Memory B cell (primary cell): ENCODE measurements at regions not wholly inside any gene's neighbourhood (a gene's known extent, or its start where the extent isn't known, plus 50 kb on each side); places are given as distances from the start of the nearest gene placed in this dataset.
A peak's percentile ranks its signal among the peaks of the same experiment; 100 is the strongest.

Experiments
- ATAC-seq: fragments of 150-1000 bp; cut with Tn5 transposase; 2 replicates; pipeline ENCODE4 v1.10.0; 2021; ENCODE audit warnings: low read depth, mild to moderate bottlenecking, moderate library complexity
- DNase-seq, 2 donors: peaks; one replicate each; pipeline ENCODE4 v3.0.0; 2022; ENCODE audit warnings: low spot score in 2 of 2
- H3K27ac Mint-ChIP-seq: one replicate; pipeline ENCODE4 v1.8.0; 2022; ENCODE audit warnings: mild to moderate bottlenecking, moderate library complexity, mixed read lengths
- H3K27me3 Mint-ChIP-seq: one replicate; pipeline ENCODE4 v1.8.0; 2022; ENCODE audit warnings: mixed read lengths
- H3K36me3 Mint-ChIP-seq: one replicate; pipeline ENCODE4 v1.8.0; 2022; ENCODE audit warnings: mild to moderate bottlenecking, mixed read lengths
- H3K4me1 Mint-ChIP-seq: one replicate; pipeline ENCODE4 v1.8.0; 2022; ENCODE audit warnings: mixed read lengths
- H3K4me3 Mint-ChIP-seq: one replicate; pipeline ENCODE4 v1.8.0; 2022; ENCODE audit warnings: mild to moderate bottlenecking, moderate library complexity, mixed read lengths
- H3K9me3 Mint-ChIP-seq: one replicate; pipeline ENCODE4 v1.8.0; 2022; ENCODE audit warnings: mixed read lengths

- Mint-ChIP-seq H3K27ac (no peak overlapping the region), H3K4me3 (no peak overlapping the region), H3K4me1 (no peaks in the 10 kb centered on the region), H3K27me3 (peaks cover 15% of the 10 kb centered on the region), H3K36me3 (no peaks in the 10 kb centered on the region), H3K9me3 (no peaks in the 10 kb centered on the region)
- no peak for DNase-seq
- ATAC-seq, result no peak
These were observed 203.0 kb downstream of the CDC5L start for GRCh38 chr6:44590471-44590870.

GRCh38 chr6:44593539-44593944, 206.0 kb downstream of the CDC5L start:
- H3K4me1 Mint-ChIP-seq, result no peaks in the 10 kb centered on the region
- H3K27ac Mint-ChIP-seq, result no peak overlapping the region
- H3K27me3 Mint-ChIP-seq, result peaks cover 10% of the 10 kb centered on the region
- H3K4me3 Mint-ChIP-seq, result no peak overlapping the region
- ATAC-seq (no peak), DNase-seq (peak; percentile 10 to 25)
- no peaks in the 10 kb centered on the region for H3K9me3 Mint-ChIP-seq
- no peaks in the 10 kb centered on the region for H3K36me3 Mint-ChIP-seq

- no peak overlapping the region for H3K27ac Mint-ChIP-seq
- no peaks in the 10 kb centered on the region for H3K4me1 Mint-ChIP-seq
- ATAC-seq, result no peak
These were observed 207.0 kb downstream of the CDC5L start for GRCh38 chr6:44594481-44594880.

GRCh38 chr6:44598679-44599078, 211.2 kb downstream of the CDC5L start:
- ATAC-seq (no peak), DNase-seq (no peak)
- no peaks in the 10 kb centered on the region for H3K9me3 Mint-ChIP-seq
- H3K4me1 Mint-ChIP-seq, result no peaks in the 10 kb centered on the region
- no peak overlapping the region for H3K27ac Mint-ChIP-seq
- H3K4me3 Mint-ChIP-seq, result no peak overlapping the region
- peaks cover 2% of the 10 kb centered on the region for H3K27me3 Mint-ChIP-seq
- H3K36me3 Mint-ChIP-seq, result no peaks in the 10 kb centered on the region

More at GRCh38 chr6:44594481-44594880, 207.0 kb downstream of the CDC5L start:
- no peak for DNase-seq
- Mint-ChIP-seq H3K4me3 (no peak overlapping the region), H3K36me3 (no peaks in the 10 kb centered on the region), H3K27me3 (peaks cover 9% of the 10 kb centered on the region), H3K9me3 (no peaks in the 10 kb centered on the region)

- H3K27ac Mint-ChIP-seq, result no peak overlapping the region
- no peaks in the 10 kb centered on the region for H3K4me1 Mint-ChIP-seq
- no peaks in the 10 kb centered on the region for H3K27me3 Mint-ChIP-seq
- ATAC-seq, result no peak
- no peaks in the 10 kb centered on the region for H3K36me3 Mint-ChIP-seq
- no peak overlapping the region for H3K4me3 Mint-ChIP-seq
- no peaks in the 10 kb centered on the region for H3K9me3 Mint-ChIP-seq
- DNase-seq, result no peak
These were observed 212.2 kb downstream of the CDC5L start for GRCh38 chr6:44599672-44600071.

GRCh38 chr6:44603044-44603686, 215.7 kb downstream of the CDC5L start:
- Mint-ChIP-seq H3K27ac (no peak overlapping the region), H3K4me1 (no peaks in the 10 kb centered on the region), H3K36me3 (no peaks in the 10 kb centered on the region), H3K4me3 (no peak overlapping the region), H3K9me3 (no peaks in the 10 kb centered on the region), H3K27me3 (no peaks in the 10 kb centered on the region)
- DNase-seq, result no peak
- no peak for ATAC-seq

- H3K9me3 Mint-ChIP-seq, result no peaks in the 10 kb centered on the region
- no peaks in the 10 kb centered on the region for H3K4me1 Mint-ChIP-seq
- H3K36me3 Mint-ChIP-seq, result no peaks in the 10 kb centered on the region
- H3K27me3 Mint-ChIP-seq, result peaks cover 2% of the 10 kb centered on the region
- ATAC-seq, result no peak
- H3K27ac Mint-ChIP-seq, result no peak overlapping the region
- no peak for DNase-seq
- no peak overlapping the region for H3K4me3 Mint-ChIP-seq
These were observed 219.0 kb downstream of the CDC5L start for GRCh38 chr6:44606504-44606903.

GRCh38 chr6:44606976-44607375, 219.5 kb downstream of the CDC5L start:
- ATAC-seq, result no peak
- DNase-seq, result no peak
- no peak overlapping the region for H3K27ac Mint-ChIP-seq
- peaks cover 4% of the 10 kb centered on the region for H3K27me3 Mint-ChIP-seq
- no peak overlapping the region for H3K4me3 Mint-ChIP-seq
- no peaks in the 10 kb centered on the region for H3K4me1 Mint-ChIP-seq
- H3K36me3 Mint-ChIP-seq, result peaks cover 1% of the 10 kb centered on the region
- H3K9me3 Mint-ChIP-seq, result no peaks in the 10 kb centered on the region

GRCh38 chr6:44608175-44608574, 220.7 kb downstream of the CDC5L start:
- Mint-ChIP-seq H3K4me1 (no peaks in the 10 kb centered on the region), H3K27me3 (peaks cover 4% of the 10 kb centered on the region), H3K27ac (no peak overlapping the region), H3K9me3 (no peaks in the 10 kb centered on the region), H3K36me3 (peaks cover 1% of the 10 kb centered on the region), H3K4me3 (no peak overlapping the region)
- DNase-seq, result no peak
- ATAC-seq, result no peak

- H3K4me1 Mint-ChIP-seq, result no peaks in the 10 kb centered on the region
- ATAC-seq, result no peak
- H3K27me3 Mint-ChIP-seq, result peaks cover 4% of the 10 kb centered on the region
- H3K36me3 Mint-ChIP-seq, result peaks cover 1% of the 10 kb centered on the region
- DNase-seq, result no peak
- H3K4me3 Mint-ChIP-seq, result no peak overlapping the region
- no peak overlapping the region for H3K27ac Mint-ChIP-seq
- H3K9me3 Mint-ChIP-seq, result no peaks in the 10 kb centered on the region
These were observed 221.6 kb downstream of the CDC5L start for GRCh38 chr6:44609051-44609612.

GRCh38 chr6:44614396-44614795, 226.9 kb downstream of the CDC5L start:
- H3K27me3 Mint-ChIP-seq, result peaks cover 6% of the 10 kb centered on the region
- DNase-seq, result no peak
- H3K4me1 Mint-ChIP-seq, result peaks cover 5% of the 10 kb centered on the region
- H3K4me3 Mint-ChIP-seq, result no peak overlapping the region
- H3K36me3 Mint-ChIP-seq, result peaks cover 1% of the 10 kb centered on the region
- ATAC-seq, result no peak
- no peaks in the 10 kb centered on the region for H3K9me3 Mint-ChIP-seq
- no peak overlapping the region for H3K27ac Mint-ChIP-seq

GRCh38 chr6:44615621-44616020, 228.1 kb downstream of the CDC5L start:
- H3K27ac Mint-ChIP-seq, result no peak overlapping the region
- ATAC-seq (no peak), DNase-seq (no peak)
- H3K36me3 Mint-ChIP-seq, result peaks cover 1% of the 10 kb centered on the region
- H3K4me1 Mint-ChIP-seq, result peaks cover 5% of the 10 kb centered on the region
- peaks cover 4% of the 10 kb centered on the region for H3K27me3 Mint-ChIP-seq
- no peak overlapping the region for H3K4me3 Mint-ChIP-seq
- H3K9me3 Mint-ChIP-seq, result no peaks in the 10 kb centered on the region

- H3K27ac Mint-ChIP-seq, result no peak overlapping the region
- H3K4me1 Mint-ChIP-seq, result peaks cover 5% of the 10 kb centered on the region
- H3K27me3 Mint-ChIP-seq, result peaks cover 2% of the 10 kb centered on the region
- H3K36me3 Mint-ChIP-seq, result no peaks in the 10 kb centered on the region
- ATAC-seq (no peak), DNase-seq (no peak)
- H3K4me3 Mint-ChIP-seq, result no peak overlapping the region
- H3K9me3 Mint-ChIP-seq, result no peaks in the 10 kb centered on the region
These were observed 229.9 kb downstream of the CDC5L start for GRCh38 chr6:44617416-44617815.

- H3K27me3 Mint-ChIP-seq, result peaks cover 2% of the 10 kb centered on the region
- DNase-seq, result no peak
- H3K4me3 Mint-ChIP-seq, result no peak overlapping the region
- H3K9me3 Mint-ChIP-seq, result no peaks in the 10 kb centered on the region
- H3K36me3 Mint-ChIP-seq, result no peaks in the 10 kb centered on the region
- no peak for ATAC-seq
- H3K4me1 Mint-ChIP-seq, result peaks cover 10% of the 10 kb centered on the region
- H3K27ac Mint-ChIP-seq, result no peak overlapping the region
These were observed 230.9 kb downstream of the CDC5L start for GRCh38 chr6:44618371-44618770.

GRCh38 chr6:44620922-44621321, 233.4 kb downstream of the CDC5L start:
- H3K4me3 Mint-ChIP-seq, result no peak overlapping the region
- no peak overlapping the region for H3K27ac Mint-ChIP-seq

More at GRCh38 chr6:44620922-44621321, 233.4 kb downstream of the CDC5L start:
- peaks cover 2% of the 10 kb centered on the region for H3K27me3 Mint-ChIP-seq
- no peaks in the 10 kb centered on the region for H3K36me3 Mint-ChIP-seq
- no peaks in the 10 kb centered on the region for H3K9me3 Mint-ChIP-seq
- ATAC-seq (no peak), DNase-seq (no peak)
- peaks cover 6% of the 10 kb centered on the region for H3K4me1 Mint-ChIP-seq
